Adrenal gland (tissue), 9 donors: ENCODE measurements at regions not wholly inside any gene's neighbourhood (a gene's known extent, or its start where the extent isn't known, plus 50 kb on each side); places are given as distances from the start of the nearest gene placed in this dataset.

ENCODE experiments used
- DNase-seq, 7 donors: peaks; one replicate each; pipeline ENCODE4 v3.0.0-alpha.2; 2019 to 2020
- H3K27ac ChIP-seq, 5 donors: fragments of 200-600 bp; sonication (generic) in 4 of 5; 1 replicate in 3 of 5; 2 replicates in 2 of 5; pipeline versions ENCODE4 v1.5.1 to v1.8.0; 2016 to 2020; ENCODE audit warnings: mild to moderate bottlenecking in 1 of 5
- H3K27me3 ChIP-seq: fragments of 200-600 bp; 2 replicates; pipeline ENCODE4 v1.8.0; 2021
- H3K36me3 ChIP-seq, 2 donors: fragments of 200-600 bp; replicated peaks in 1 of 2; 1 replicate in 1 of 2; 2 replicates in 1 of 2; pipeline versions ENCODE4 v1.5.1 to v1.8.0; 2018 to 2022
- H3K4me1 ChIP-seq, 2 donors: fragments of 200-600 bp; replicated peaks in 1 of 2; 1 replicate in 1 of 2; 2 replicates in 1 of 2; pipeline versions ENCODE4 v1.5.1 to v1.8.0; 2018 to 2021
- H3K4me3 ChIP-seq, 4 donors: fragments of 200-600 bp; sonication (generic) in 3 of 4; one replicate each; pipeline ENCODE4 v1.5.1; 2016 to 2018
- H3K9me3 ChIP-seq, 3 donors: fragments of 200-600 bp; sonication (generic) in 1 of 3; replicated peaks in 1 of 3; 1 replicate in 2 of 3; 2 replicates in 1 of 3; pipeline versions ENCODE4 v1.5.1 to v1.8.0; 2016 to 2021
- POLR2A ChIP-seq, 2 donors: fragments of 450-650 bp; IDR thresholded peaks; one replicate each; pipeline ENCODE4 v1.6.1; 2017; ENCODE audit warnings: antibody characterized with exemption in 2 of 2, mild to moderate bottlenecking in 2 of 2, moderate library complexity in 1 of 2
- WGBS, 4 donors: extraction: QIAGEN DNeasy Blood & Tissue Kit in 2 of 4; methylation state at CpG; one replicate each; pipeline versions ENCODE4 v1.1.5 to v1.1.7; 2013 to 2017; 5-methylcytosine and 5-hydroxymethylcytosine counted together
- intact Hi-C, 2 donors: fragments of 100-400 bp; cut with DNase I; formaldehyde crosslinking; loops; one replicate each; pipeline versions ENCODE4 v1.14.1 to v1.15.0; 2022 to 2023
- TF ChIP-seq, protein P1 (sequence below), 6 experiments: fragments of 450-650 bp in 4 of 6; fragments of 200-600 bp in 2 of 6; sonication (generic) in 1 of 6; IDR thresholded peaks; 1 replicate in 5 of 6; 2 replicates in 1 of 6; pipeline versions ENCODE4 v1.5.1 to v1.8.0; 2016 to 2021; ENCODE audit warnings: antibody characterized with exemption in 6 of 6, mild to moderate bottlenecking in 2 of 6, moderate library complexity in 1 of 6
- donor health status: healthy with polysubstance abuse.
- donor health status: Bipolar disorder and iron deficiency.
- donor health status: DM: yes; HTN: yes; CAD: no.
- donor health status: DM: no; HTN: no; CAD: no.
- donor health status: DM: no; HTN: no; CAD: no.

DNA sequence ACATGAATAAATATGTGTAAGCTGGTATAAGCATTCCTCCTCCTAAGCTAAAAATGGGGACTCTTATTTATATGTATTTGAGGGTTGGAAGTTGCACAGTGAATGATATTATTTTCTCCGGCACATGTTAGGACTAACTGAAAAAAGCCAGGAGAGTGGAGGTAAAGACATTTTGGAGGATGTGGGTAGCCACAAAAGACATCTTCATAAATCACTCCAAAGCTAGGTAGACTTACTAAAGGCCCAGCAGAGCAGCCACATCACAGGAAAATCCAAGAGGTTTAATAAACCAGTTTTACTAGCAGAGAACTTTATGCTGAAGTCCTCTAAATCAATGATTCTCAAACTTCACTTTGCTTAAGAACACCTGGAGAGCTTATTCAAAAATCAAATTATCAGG lies 424.7 kb downstream of the KCTD12 start:
- H3K4me3 ChIP-seq, result no peak overlapping the region
- WGBS, 4 donors, result 82 to 97% (median 92%) methylated on average over 1 of the region's 1 CpG
- TF ChIP-seq POLR2A (IDR thresholded peaks at IDR 0.05), result no peak
- TF ChIP-seq, protein P1, sequence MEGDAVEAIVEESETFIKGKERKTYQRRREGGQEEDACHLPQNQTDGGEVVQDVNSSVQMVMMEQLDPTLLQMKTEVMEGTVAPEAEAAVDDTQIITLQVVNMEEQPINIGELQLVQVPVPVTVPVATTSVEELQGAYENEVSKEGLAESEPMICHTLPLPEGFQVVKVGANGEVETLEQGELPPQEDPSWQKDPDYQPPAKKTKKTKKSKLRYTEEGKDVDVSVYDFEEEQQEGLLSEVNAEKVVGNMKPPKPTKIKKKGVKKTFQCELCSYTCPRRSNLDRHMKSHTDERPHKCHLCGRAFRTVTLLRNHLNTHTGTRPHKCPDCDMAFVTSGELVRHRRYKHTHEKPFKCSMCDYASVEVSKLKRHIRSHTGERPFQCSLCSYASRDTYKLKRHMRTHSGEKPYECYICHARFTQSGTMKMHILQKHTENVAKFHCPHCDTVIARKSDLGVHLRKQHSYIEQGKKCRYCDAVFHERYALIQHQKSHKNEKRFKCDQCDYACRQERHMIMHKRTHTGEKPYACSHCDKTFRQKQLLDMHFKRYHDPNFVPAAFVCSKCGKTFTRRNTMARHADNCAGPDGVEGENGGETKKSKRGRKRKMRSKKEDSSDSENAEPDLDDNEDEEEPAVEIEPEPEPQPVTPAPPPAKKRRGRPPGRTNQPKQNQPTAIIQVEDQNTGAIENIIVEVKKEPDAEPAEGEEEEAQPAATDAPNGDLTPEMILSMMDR (IDR thresholded peaks at IDR 0.05), result no peak
- no peaks in the 10 kb centered on the region for H3K4me1 ChIP-seq
- H3K9me3 ChIP-seq, result no peaks in the 10 kb centered on the region
- DNase-seq, result no peak
- H3K36me3 ChIP-seq, result no peaks in the 10 kb centered on the region
- H3K27me3 ChIP-seq, result no peaks in the 10 kb centered on the region
- no peak overlapping the region for H3K27ac ChIP-seq
- intact Hi-C loops, result no loop called here

DNA sequence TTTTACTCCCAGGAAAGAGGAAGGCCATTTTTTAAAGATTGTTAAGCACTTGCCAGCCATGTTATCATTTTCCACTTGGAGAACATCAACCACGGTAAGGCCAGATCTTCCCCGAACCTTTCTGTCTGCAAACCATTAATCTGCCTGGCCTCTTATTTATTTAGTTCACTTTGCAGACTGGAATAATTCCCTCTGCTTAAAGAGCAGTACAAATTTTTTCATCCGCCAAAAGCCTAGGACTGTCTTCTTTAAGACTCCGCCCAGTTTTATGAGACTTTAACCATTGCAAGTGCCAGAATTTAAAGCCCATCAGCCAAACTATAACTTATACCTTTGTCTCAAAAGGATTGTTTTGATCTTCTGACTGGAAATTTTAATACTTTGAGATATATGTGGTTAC lies 426.3 kb downstream of the KCTD12 start:
- Histone ChIP-seq H3K27ac (no peak overlapping the region), H3K36me3 (no peaks in the 10 kb centered on the region), H3K4me3 (no peak overlapping the region), H3K4me1 (no peaks in the 10 kb centered on the region), H3K27me3 (no peaks in the 10 kb centered on the region), H3K9me3 (no peaks in the 10 kb centered on the region)
- WGBS, 4 donors, result 62 to 73% (median 70%) methylated on average over 4 of the region's 4 CpGs
- DNase-seq, result no peak
- TF ChIP-seq, protein P1 (IDR thresholded peaks at IDR 0.05), result no peak
- TF ChIP-seq POLR2A (IDR thresholded peaks at IDR 0.05), result no peak
- intact Hi-C loops, result no loop called here

DNA sequence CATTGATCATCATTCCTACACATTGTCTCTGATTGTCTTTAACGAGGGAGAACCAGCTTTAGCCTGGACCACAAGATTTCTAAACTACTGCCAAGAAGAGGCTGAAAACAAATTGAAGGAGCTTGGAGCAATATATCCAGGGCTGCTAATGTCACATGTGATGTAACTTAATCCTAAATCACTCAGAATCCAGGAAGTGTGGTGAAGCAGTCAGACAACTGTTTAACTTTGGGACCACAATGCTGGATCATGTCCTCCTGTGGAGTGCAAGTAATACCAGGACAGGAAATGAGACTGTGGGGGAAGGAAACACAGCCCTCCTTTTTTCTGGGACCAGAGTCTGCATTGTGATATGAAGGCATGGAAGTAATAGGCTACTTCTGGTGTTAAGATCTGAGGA lies 430.2 kb downstream of the KCTD12 start:
- Histone ChIP-seq H3K27me3 (no peaks in the 10 kb centered on the region), H3K9me3 (peaks cover 0 to 17% (median 0%) of the 10 kb centered on the region in 3 donors), H3K4me3 (no peak overlapping the region), H3K27ac (no peak overlapping the region), H3K4me1 (no peaks in the 10 kb centered on the region), H3K36me3 (no peaks in the 10 kb centered on the region)
- 36 to 46% (median 41%) methylated on average over 1 of the region's 1 CpG for WGBS, 4 donors
- no peak for DNase-seq
- intact Hi-C loops, result no loop called here
- TF ChIP-seq, protein P1 (IDR thresholded peaks at IDR 0.05), result no peak
- no peak for TF ChIP-seq POLR2A (IDR thresholded peaks at IDR 0.05)

DNA sequence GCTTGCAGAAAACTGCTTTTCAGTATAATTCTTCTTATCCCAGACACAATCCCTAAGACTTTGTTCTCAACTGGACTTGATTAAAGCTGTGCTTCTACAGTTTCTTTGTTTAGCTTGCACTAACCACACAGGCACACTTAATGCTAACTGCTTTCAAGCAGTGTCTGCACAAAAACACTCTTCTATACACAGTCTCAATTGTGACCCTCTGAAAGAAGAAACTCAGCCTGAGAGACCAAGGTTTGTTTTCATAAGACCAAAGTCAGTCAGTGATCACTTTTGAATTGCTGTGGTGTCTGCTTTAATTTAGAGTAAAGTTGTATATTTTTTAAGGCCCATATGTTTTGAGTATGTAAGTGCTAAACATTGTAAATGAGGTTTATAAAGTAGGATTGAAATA lies 431.2 kb downstream of the KCTD12 start:
- H3K36me3 ChIP-seq, result no peaks in the 10 kb centered on the region
- H3K9me3 ChIP-seq, result peaks cover 0 to 17% (median 0%) of the 10 kb centered on the region in 3 donors
- H3K4me3 ChIP-seq, result no peak overlapping the region
- no peaks in the 10 kb centered on the region for H3K27me3 ChIP-seq
- TF ChIP-seq POLR2A (IDR thresholded peaks at IDR 0.05), result no peak
- TF ChIP-seq, protein P1 (IDR thresholded peaks at IDR 0.05), result no peak
- no peak for DNase-seq
- H3K27ac ChIP-seq, result no peak overlapping the region
- H3K4me1 ChIP-seq, result no peaks in the 10 kb centered on the region
- intact Hi-C loops, result no loop called here
